Suprapubic skin (tissue), 4 donors: ENCODE measurements at regions not wholly inside any gene's neighbourhood (a gene's known extent, or its start where the extent isn't known, plus 50 kb on each side); places are given as distances from the start of the nearest gene placed in this dataset.

ENCODE experiments used
- DNase-seq, 2 donors: peaks; one replicate each; pipeline ENCODE4 v3.0.0-alpha.2; 2019; ENCODE audit warnings: low spot score in 2 of 2
- H3K27ac ChIP-seq: fragments of 200-600 bp; sonication (generic); one replicate; pipeline ENCODE4 v1.5.1; 2019
- H3K27me3 ChIP-seq: fragments of 200-600 bp; sonication (generic); one replicate; pipeline ENCODE4 v1.5.1; 2019
- H3K36me3 ChIP-seq: fragments of 200-600 bp; sonication (generic); one replicate; pipeline ENCODE4 v1.5.1; 2019
- H3K4me1 ChIP-seq: fragments of 200-600 bp; sonication (generic); one replicate; pipeline ENCODE4 v1.5.1; 2019
- H3K4me3 ChIP-seq: fragments of 200-600 bp; sonication (generic); one replicate; pipeline ENCODE4 v1.5.1; 2019; ENCODE audit warnings: mild to moderate bottlenecking
- H3K9me3 ChIP-seq: fragments of 200-600 bp; sonication (generic); one replicate; pipeline ENCODE4 v1.5.1; 2019
- EP300 ChIP-seq: sonication (generic); formaldehyde crosslinking; IDR thresholded peaks from one replicate; pipeline ENCODE4 v1.6.1; 2017; ENCODE audit warnings: antibody characterized with exemption
- POLR2A ChIP-seq, 2 donors: fragments of 450-650 bp; IDR thresholded peaks; one replicate each; pipeline ENCODE4 v1.6.1; 2017; ENCODE audit warnings: antibody characterized with exemption in 2 of 2, mild to moderate bottlenecking in 2 of 2, moderate library complexity in 2 of 2
- POLR2AphosphoS5 ChIP-seq, 3 donors: sonication (generic); formaldehyde crosslinking; IDR thresholded peaks; one replicate each; pipeline ENCODE4 v1.6.1; 2017; ENCODE audit warnings: antibody characterized with exemption in 3 of 3
- WGBS: methylation state at CpG from one replicate; pipeline ENCODE4 v1.1.5; 2018; 5-methylcytosine and 5-hydroxymethylcytosine counted together
- TF ChIP-seq, protein P1 (sequence below), 2 donors: fragments of 200-600 bp in 1 of 2; fragments of 450-650 bp in 1 of 2; sonication (generic) in 1 of 2; IDR thresholded peaks; one replicate each; pipeline ENCODE4 v1.5.1; 2016 to 2019; ENCODE audit warnings: antibody characterized with exemption in 2 of 2, mild to moderate bottlenecking in 1 of 2, moderate library complexity in 1 of 2

DNA sequence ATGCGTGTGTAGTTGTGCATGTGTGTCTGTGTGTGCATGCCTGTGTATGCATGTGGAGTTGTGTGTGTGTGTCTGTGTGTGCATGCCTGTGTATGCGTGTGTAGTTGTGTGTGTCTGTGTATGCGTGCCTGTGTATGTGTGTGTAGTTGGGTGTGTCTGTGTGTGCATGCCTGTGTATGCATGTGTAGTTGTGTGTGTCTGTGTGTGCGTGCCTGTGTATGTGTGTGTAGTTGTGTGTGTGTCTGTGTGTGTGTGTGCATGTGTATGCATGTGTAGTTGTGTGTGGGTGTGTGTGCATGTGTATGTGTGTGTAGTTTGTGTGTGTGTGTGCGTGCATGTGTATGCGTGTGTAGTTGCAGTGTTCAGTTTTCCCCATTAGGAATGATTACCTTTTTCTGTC, 162.0 kb downstream of the URB2 start:
- Histone ChIP-seq H3K36me3 (no peaks in the 10 kb centered on the region), H3K9me3 (no peaks in the 10 kb centered on the region), H3K27me3 (no peaks in the 10 kb centered on the region), H3K4me3 (no peak overlapping the region), H3K4me1 (no peaks in the 10 kb centered on the region), H3K27ac (no peak overlapping the region)
- no peak for DNase-seq
- WGBS = 78% methylated on average over 6 of the region's 6 CpGs
- TF ChIP-seq, protein P1, sequence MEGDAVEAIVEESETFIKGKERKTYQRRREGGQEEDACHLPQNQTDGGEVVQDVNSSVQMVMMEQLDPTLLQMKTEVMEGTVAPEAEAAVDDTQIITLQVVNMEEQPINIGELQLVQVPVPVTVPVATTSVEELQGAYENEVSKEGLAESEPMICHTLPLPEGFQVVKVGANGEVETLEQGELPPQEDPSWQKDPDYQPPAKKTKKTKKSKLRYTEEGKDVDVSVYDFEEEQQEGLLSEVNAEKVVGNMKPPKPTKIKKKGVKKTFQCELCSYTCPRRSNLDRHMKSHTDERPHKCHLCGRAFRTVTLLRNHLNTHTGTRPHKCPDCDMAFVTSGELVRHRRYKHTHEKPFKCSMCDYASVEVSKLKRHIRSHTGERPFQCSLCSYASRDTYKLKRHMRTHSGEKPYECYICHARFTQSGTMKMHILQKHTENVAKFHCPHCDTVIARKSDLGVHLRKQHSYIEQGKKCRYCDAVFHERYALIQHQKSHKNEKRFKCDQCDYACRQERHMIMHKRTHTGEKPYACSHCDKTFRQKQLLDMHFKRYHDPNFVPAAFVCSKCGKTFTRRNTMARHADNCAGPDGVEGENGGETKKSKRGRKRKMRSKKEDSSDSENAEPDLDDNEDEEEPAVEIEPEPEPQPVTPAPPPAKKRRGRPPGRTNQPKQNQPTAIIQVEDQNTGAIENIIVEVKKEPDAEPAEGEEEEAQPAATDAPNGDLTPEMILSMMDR (IDR thresholded peaks at IDR 0.05) = no peak
- no peak for TF ChIP-seq POLR2AphosphoS5 (IDR thresholded peaks at IDR 0.05)
- no peak for TF ChIP-seq POLR2A (IDR thresholded peaks at IDR 0.05)
- no peak for TF ChIP-seq EP300

GRCh38 chr1:229792012-229792975, 166.2 kb downstream of the URB2 start:
- Histone ChIP-seq H3K36me3 (no peaks in the 10 kb centered on the region), H3K4me3 (no peak overlapping the region), H3K9me3 (no peaks in the 10 kb centered on the region), H3K27me3 (no peaks in the 10 kb centered on the region), H3K4me1 (no peaks in the 10 kb centered on the region), H3K27ac (no peak overlapping the region)
- no peak for DNase-seq
- 77% methylated on average over 6 of the region's 6 CpGs for WGBS
- TF ChIP-seq POLR2A (IDR thresholded peaks at IDR 0.05) = no peak
- no peak for TF ChIP-seq POLR2AphosphoS5 (IDR thresholded peaks at IDR 0.05)
- no peak for TF ChIP-seq EP300
- TF ChIP-seq, protein P1 (IDR thresholded peaks at IDR 0.05) = no peak

GRCh38 chr1:229793488-229793887, 167.4 kb downstream of the URB2 start:
- TF ChIP-seq, protein P1 (IDR thresholded peaks at IDR 0.05) = no peak
- no peak for TF ChIP-seq POLR2AphosphoS5 (IDR thresholded peaks at IDR 0.05)
- TF ChIP-seq EP300 = no peak
- no peak for TF ChIP-seq POLR2A (IDR thresholded peaks at IDR 0.05)
- Histone ChIP-seq H3K27me3 (no peaks in the 10 kb centered on the region), H3K4me1 (no peaks in the 10 kb centered on the region), H3K27ac (no peak overlapping the region), H3K4me3 (no peak overlapping the region), H3K36me3 (no peaks in the 10 kb centered on the region), H3K9me3 (no peaks in the 10 kb centered on the region)
- no peak for DNase-seq
- 85% methylated on average over 5 of the region's 5 CpGs for WGBS

GRCh38 chr1:229798558-229798957, 172.5 kb downstream of the URB2 start:
- WGBS = 100% methylated on average over 3 of the region's 3 CpGs
- Histone ChIP-seq H3K4me3 (no peak overlapping the region), H3K27ac (no peak overlapping the region), H3K9me3 (no peaks in the 10 kb centered on the region), H3K36me3 (no peaks in the 10 kb centered on the region), H3K4me1 (no peaks in the 10 kb centered on the region), H3K27me3 (no peaks in the 10 kb centered on the region)
- DNase-seq = no peak
- no peak for TF ChIP-seq EP300
- no peak for TF ChIP-seq POLR2A (IDR thresholded peaks at IDR 0.05)
- TF ChIP-seq POLR2AphosphoS5 (IDR thresholded peaks at IDR 0.05) = no peak
- TF ChIP-seq, protein P1 (IDR thresholded peaks at IDR 0.05) = no peak

- Histone ChIP-seq H3K9me3 (peaks cover 7% of the 10 kb centered on the region), H3K4me1 (no peaks in the 10 kb centered on the region), H3K27ac (no peak overlapping the region), H3K27me3 (no peaks in the 10 kb centered on the region), H3K4me3 (no peak overlapping the region), H3K36me3 (no peaks in the 10 kb centered on the region)
- WGBS = 66% methylated on average over 3 of the region's 4 CpGs
- DNase-seq = no peak
- TF ChIP-seq, protein P1 (IDR thresholded peaks at IDR 0.05) = no peak
- no peak for TF ChIP-seq POLR2AphosphoS5 (IDR thresholded peaks at IDR 0.05)
Measured at GRCh38 chr1:229803626-229804217, 177.7 kb downstream of the URB2 start.
